ENCODE measurements at regions not wholly inside any gene's neighbourhood (a gene's known extent, or its start where the extent isn't known, plus 50 kb on each side); places are given as distances from the start of the nearest gene placed in this dataset.

GRCh38 chr13:54775501-54776191 lies 1747.0 kb downstream of the OLFM4 start:
- TF ChIP-seq, protein P1, sequence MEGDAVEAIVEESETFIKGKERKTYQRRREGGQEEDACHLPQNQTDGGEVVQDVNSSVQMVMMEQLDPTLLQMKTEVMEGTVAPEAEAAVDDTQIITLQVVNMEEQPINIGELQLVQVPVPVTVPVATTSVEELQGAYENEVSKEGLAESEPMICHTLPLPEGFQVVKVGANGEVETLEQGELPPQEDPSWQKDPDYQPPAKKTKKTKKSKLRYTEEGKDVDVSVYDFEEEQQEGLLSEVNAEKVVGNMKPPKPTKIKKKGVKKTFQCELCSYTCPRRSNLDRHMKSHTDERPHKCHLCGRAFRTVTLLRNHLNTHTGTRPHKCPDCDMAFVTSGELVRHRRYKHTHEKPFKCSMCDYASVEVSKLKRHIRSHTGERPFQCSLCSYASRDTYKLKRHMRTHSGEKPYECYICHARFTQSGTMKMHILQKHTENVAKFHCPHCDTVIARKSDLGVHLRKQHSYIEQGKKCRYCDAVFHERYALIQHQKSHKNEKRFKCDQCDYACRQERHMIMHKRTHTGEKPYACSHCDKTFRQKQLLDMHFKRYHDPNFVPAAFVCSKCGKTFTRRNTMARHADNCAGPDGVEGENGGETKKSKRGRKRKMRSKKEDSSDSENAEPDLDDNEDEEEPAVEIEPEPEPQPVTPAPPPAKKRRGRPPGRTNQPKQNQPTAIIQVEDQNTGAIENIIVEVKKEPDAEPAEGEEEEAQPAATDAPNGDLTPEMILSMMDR (tag by site-specific recombination; IDR thresholded peaks at IDR 0.05), result no peak
- TF ChIP-seq ZNF174 (tag by site-specific recombination; IDR thresholded peaks at IDR 0.05) (no peak), ZNF19 (tag by site-specific recombination; IDR thresholded peaks at IDR 0.05; ENCODE audit: low read depth) (no peak), REST (tag by site-specific recombination; IDR thresholded peaks at IDR 0.05) (no peak), SP7 (tag by site-specific recombination; IDR thresholded peaks at IDR 0.05) (no peak)
- TF ChIP-seq, protein P2, sequence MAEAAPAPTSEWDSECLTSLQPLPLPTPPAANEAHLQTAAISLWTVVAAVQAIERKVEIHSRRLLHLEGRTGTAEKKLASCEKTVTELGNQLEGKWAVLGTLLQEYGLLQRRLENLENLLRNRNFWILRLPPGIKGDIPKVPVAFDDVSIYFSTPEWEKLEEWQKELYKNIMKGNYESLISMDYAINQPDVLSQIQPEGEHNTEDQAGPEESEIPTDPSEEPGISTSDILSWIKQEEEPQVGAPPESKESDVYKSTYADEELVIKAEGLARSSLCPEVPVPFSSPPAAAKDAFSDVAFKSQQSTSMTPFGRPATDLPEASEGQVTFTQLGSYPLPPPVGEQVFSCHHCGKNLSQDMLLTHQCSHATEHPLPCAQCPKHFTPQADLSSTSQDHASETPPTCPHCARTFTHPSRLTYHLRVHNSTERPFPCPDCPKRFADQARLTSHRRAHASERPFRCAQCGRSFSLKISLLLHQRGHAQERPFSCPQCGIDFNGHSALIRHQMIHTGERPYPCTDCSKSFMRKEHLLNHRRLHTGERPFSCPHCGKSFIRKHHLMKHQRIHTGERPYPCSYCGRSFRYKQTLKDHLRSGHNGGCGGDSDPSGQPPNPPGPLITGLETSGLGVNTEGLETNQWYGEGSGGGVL (tag by site-specific recombination; IDR thresholded peaks at IDR 0.05), result no peak
